ENCODE measurements at regions not wholly inside any gene's neighbourhood (a gene's known extent, or its start where the extent isn't known, plus 50 kb on each side); places are given as distances from the start of the nearest gene placed in this dataset.

DNA sequence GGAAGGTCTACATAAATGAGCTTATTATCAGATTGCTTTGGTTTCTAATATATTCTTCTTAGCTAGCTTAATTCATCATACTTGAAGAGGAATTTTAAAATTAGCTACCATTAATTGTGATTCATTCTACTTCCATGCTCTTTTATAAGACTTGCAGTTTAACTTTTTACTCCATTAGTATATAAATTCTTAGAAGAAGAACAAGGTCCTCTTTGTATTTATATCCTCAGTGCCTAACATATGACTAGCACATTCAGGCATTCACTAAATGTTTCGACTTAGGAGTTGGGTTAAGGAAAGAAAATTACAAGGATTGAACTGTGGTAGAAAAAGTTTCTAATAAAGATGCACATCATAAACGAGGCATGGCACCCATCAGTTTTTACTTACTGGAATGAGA, 1135.5 kb downstream of the JRKL start:
- no peaks in the 10 kb centered on the region for H3K27me3 ChIP-seq
- H3K9me3 ChIP-seq: no peaks in the 10 kb centered on the region
- H3K4me1 ChIP-seq (ENCODE audit: insufficient read depth): no peaks in the 10 kb centered on the region
- H3K36me3 ChIP-seq: no peaks in the 10 kb centered on the region
- 54 to 68% (median 59%) methylated on average over 2 of the region's 2 CpGs for WGBS, 3 donors
- H3K27ac ChIP-seq: no peak overlapping the region
- TF ChIP-seq, protein P1, sequence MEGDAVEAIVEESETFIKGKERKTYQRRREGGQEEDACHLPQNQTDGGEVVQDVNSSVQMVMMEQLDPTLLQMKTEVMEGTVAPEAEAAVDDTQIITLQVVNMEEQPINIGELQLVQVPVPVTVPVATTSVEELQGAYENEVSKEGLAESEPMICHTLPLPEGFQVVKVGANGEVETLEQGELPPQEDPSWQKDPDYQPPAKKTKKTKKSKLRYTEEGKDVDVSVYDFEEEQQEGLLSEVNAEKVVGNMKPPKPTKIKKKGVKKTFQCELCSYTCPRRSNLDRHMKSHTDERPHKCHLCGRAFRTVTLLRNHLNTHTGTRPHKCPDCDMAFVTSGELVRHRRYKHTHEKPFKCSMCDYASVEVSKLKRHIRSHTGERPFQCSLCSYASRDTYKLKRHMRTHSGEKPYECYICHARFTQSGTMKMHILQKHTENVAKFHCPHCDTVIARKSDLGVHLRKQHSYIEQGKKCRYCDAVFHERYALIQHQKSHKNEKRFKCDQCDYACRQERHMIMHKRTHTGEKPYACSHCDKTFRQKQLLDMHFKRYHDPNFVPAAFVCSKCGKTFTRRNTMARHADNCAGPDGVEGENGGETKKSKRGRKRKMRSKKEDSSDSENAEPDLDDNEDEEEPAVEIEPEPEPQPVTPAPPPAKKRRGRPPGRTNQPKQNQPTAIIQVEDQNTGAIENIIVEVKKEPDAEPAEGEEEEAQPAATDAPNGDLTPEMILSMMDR (IDR thresholded peaks at IDR 0.05): no peak
- TF ChIP-seq EP300 (IDR thresholded peaks at IDR 0.05): no peak
- TF ChIP-seq POLR2A (IDR thresholded peaks at IDR 0.05): no peak
- intact Hi-C loops (cut with DNase I): no loop called here
- no peak overlapping the region for H3K4me3 ChIP-seq
- no peak for DNase-seq

- WGBS, 3 donors: 95 to 96% (median 96%) methylated on average over 14 of the region's 14 CpGs
- no peak overlapping the region for H3K27ac ChIP-seq
- DNase-seq: no peak
Measured at GRCh38 chr11:97537407-97538150, 1147.8 kb downstream of the JRKL start.

DNA sequence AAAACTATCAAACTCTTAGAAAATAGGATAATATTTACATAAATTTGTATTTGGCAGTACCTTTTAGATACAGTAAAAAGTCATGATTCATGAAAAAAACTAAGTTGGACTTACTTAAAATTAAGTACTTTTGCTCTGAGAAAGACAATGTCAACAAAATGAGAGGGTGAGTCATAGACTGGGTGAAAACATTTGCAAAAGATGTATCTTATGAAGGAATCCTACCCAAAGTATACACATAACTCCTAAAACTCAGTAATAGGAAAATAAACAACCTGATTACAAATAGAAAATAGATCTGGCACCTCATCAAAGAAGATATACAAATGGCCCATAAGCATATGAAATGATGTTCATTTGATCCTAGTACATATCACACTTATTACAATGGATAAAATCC, 1154.6 kb downstream of the JRKL start:
- no peak for DNase-seq
- Histone ChIP-seq H3K4me1 (ENCODE audit: insufficient read depth) (no peaks in the 10 kb centered on the region), H3K27me3 (no peaks in the 10 kb centered on the region), H3K36me3 (no peaks in the 10 kb centered on the region), H3K9me3 (no peaks in the 10 kb centered on the region), H3K4me3 (no peak overlapping the region), H3K27ac (no peak overlapping the region)
- TF ChIP-seq, protein P1 (IDR thresholded peaks at IDR 0.05): no peak
- TF ChIP-seq EP300 (IDR thresholded peaks at IDR 0.05): no peak
- TF ChIP-seq POLR2A (IDR thresholded peaks at IDR 0.05): no peak
- intact Hi-C loops (cut with DNase I): no loop called here

More at GRCh38 chr11:97537407-97538150, 1147.8 kb downstream of the JRKL start:
- no peak overlapping the region for H3K4me3 ChIP-seq
- TF ChIP-seq, protein P1 (IDR thresholded peaks at IDR 0.05): no peak
- TF ChIP-seq POLR2A (IDR thresholded peaks at IDR 0.05): no peak
- intact Hi-C loops (cut with DNase I): no loop called here
- no peaks in the 10 kb centered on the region for H3K27me3 ChIP-seq
- no peaks in the 10 kb centered on the region for H3K4me1 ChIP-seq (ENCODE audit: insufficient read depth)
- no peaks in the 10 kb centered on the region for H3K36me3 ChIP-seq
- no peaks in the 10 kb centered on the region for H3K9me3 ChIP-seq

GRCh38 chr11:97548280-97548679, 1158.5 kb downstream of the JRKL start:
- 88 to 93% (median 89%) methylated on average over 2 of the region's 2 CpGs for WGBS, 3 donors
- TF ChIP-seq EP300 (IDR thresholded peaks at IDR 0.05): no peak
- Histone ChIP-seq H3K27me3 (no peaks in the 10 kb centered on the region), H3K9me3 (no peaks in the 10 kb centered on the region), H3K27ac (no peak overlapping the region), H3K4me3 (no peak overlapping the region), H3K4me1 (ENCODE audit: insufficient read depth) (no peaks in the 10 kb centered on the region), H3K36me3 (no peaks in the 10 kb centered on the region)
- intact Hi-C loops (cut with DNase I): no loop called here
- no peak for DNase-seq

DNA sequence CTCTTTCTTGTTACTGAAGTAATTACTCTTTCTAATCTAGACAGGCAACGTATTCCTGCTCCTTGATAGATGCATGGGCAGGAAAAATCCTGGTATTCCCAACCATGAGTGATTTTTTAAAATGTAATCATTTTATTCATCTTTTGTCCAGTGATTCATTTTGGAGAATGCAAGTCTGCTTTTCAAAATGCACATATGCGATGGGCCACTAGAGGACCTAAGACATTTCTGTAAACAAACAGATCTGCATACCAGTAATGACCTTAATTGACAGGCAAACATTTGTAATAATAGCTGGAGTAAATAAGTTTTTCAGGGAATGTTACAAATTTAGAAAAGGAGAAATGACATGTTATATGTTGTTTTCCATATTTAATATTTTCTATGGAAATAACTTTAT, 1167.6 kb downstream of the JRKL start:
- WGBS, 3 donors: 54 to 60% (median 57%) methylated on average over 2 of the region's 2 CpGs
- intact Hi-C loops (cut with DNase I): no loop called here

More for the DNA sequence above, 1167.6 kb downstream of the JRKL start:
- no peaks in the 10 kb centered on the region for H3K9me3 ChIP-seq
- no peak for DNase-seq
- H3K4me3 ChIP-seq: no peak overlapping the region
- H3K4me1 ChIP-seq (ENCODE audit: insufficient read depth): no peaks in the 10 kb centered on the region
- no peak overlapping the region for H3K27ac ChIP-seq
- no peaks in the 10 kb centered on the region for H3K36me3 ChIP-seq
- H3K27me3 ChIP-seq: no peaks in the 10 kb centered on the region
- TF ChIP-seq POLR2A (IDR thresholded peaks at IDR 0.05) (no peak), EP300 (IDR thresholded peaks at IDR 0.05) (no peak)
- TF ChIP-seq, protein P1 (IDR thresholded peaks at IDR 0.05): no peak
